GM19023 (cell line): ENCODE measurements at regions not wholly inside any gene's neighbourhood (a gene's known extent, or its start where the extent isn't known, plus 50 kb on each side); places are given as distances from the start of the nearest gene placed in this dataset.
"Not testable (repeated sequence)": the region's sequence is repeated elsewhere in the genome, so short reads cannot be mapped to it uniquely, and the experiment has no call there.

Source experiments
- ATAC-seq: cut with Tn5 transposase; IDR thresholded peaks from one replicate; pipeline ENCODE4 v1.9.1; 2021; ENCODE audit warnings: mild to moderate bottlenecking, moderate library complexity; ENCODE audit not compliant: unreplicated experiment

DNA sequence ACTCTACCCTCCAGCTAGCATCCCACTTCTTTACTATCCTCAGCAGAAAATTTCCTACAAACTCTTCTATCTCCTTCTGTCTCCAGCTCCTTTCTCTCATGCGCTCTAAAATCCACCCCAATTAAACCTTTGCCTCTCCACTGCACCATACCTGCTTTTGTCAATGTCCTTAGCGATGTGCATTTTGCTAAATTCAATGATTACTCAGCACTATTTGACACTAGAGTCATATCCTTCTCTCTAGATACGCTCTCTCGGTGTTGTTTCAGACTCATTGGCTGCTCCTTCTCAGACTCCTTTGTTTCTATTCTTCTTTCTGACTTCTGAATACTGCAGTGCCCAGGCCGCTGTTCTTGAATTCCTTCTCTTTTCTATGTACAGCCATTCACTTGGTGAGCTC is 144.2 kb downstream of the HLX start:
- no peak for ATAC-seq

DNA sequence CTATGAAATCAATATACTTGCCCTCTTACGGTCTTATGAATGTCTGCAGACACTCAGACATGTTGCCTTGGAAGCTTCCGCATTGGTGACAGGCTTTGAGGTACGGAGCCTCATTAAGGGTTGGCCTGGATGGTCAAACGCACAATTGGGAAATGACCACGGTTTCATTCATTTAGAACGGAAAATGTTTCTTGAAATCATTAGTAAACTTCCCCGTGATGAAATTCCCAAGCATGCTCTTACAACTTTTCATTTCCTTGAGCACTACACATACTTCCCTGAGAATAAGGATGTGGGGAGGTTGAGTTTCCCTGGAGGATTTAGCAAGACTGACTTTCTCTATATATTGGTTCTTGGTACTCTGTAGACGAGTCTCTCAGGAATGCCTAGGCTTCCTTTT is 146.3 kb downstream of the HLX start:
- no peak for ATAC-seq

- no peak for ATAC-seq
Observed at GRCh38 chr1:221025956-221026355, 146.7 kb downstream of the HLX start.

- no peak for ATAC-seq
Observed at GRCh38 chr1:221029981-221030649, 150.9 kb downstream of the HLX start.

DNA sequence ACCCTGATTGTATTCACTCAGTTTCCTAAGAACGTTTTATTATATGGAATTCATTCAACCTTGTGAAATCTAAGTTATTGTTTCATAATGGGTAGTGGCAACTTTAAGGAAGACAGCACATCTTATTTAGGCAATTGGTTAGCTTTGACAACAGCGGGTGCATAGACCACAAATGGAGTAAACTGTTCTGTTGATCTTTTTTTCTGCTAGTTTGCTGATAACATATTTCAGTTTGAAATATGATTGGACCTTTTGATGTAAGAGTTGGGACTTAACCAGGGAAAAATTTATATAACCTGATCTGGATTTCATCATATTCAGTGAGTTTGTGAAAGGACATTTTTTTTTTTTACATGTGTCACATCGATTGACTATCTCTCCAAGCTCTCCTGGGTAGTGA is 151.7 kb downstream of the HLX start:
- ATAC-seq: no peak

GRCh38 chr1:221031458-221032203 is 152.4 kb downstream of the HLX start:
- no peak for ATAC-seq

- ATAC-seq: no peak
Observed at GRCh38 chr1:221032204-221032585, 153.0 kb downstream of the HLX start.

DNA sequence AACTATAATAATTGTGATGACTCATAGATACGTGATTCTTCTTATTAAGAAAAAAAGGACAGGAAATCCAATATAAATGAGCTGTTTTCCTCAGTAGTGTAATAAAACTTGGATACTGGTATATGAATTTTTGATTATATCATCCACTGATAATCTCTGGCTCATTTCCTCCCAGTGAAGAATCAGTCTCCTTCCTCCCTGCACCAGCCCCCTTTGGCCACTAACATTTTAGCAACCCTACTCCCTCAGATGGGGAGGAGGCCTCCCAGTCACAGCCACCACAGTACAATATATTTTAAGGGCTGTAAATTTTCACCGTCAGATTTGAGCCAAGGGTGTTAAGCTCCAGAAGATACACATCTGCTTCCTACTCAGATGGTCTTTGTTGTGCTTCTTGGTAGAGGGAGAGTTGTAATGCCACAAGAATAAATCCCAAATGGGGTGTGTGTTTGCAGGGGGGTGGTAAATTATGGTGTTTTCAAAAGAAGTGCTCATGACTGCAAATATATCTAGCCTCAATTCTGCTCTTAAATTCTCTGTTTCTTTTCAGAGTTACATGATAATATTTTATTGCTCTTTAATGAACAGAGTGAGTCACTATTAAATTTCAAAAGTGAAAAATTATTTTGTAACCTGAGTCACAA is 153.5 kb downstream of the HLX start:
- no peak for ATAC-seq

DNA sequence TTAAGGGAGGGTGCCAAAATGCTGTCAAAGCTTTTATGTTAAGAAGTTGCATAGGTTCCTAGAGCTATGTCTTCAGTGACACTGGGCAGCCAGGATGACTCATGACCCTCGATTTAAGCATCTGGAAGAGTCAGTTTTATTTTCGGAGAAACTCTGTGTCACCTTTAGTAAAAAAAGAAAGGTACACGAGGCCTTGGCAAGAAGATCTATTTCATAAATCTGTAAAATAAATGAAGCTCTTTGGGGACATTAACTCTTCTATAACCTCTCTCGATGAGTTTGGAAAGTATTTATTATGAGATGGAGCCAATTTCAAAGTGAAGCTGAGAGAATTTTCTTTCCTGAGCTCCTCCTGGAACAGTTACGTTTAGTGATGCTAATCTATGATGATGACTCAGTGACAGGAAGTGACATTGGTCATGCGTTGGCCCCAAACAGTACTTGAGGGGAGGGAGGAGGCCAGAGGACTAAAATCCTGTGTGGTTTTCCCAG is 156.5 kb downstream of the HLX start:
- no peak for ATAC-seq

- ATAC-seq: no peak
Observed at GRCh38 chr1:221039616-221040015, 160.4 kb downstream of the HLX start.

- ATAC-seq: no peak
Observed at GRCh38 chr1:221040101-221040500, 160.9 kb downstream of the HLX start.

- ATAC-seq: no peak
Observed at GRCh38 chr1:221040691-221041285, 161.5 kb downstream of the HLX start.

- ATAC-seq: no peak
Observed at GRCh38 chr1:221044538-221044937, 165.3 kb downstream of the HLX start.

GRCh38 chr1:221045151-221045550 is 165.9 kb downstream of the HLX start:
- no peak for ATAC-seq

DNA sequence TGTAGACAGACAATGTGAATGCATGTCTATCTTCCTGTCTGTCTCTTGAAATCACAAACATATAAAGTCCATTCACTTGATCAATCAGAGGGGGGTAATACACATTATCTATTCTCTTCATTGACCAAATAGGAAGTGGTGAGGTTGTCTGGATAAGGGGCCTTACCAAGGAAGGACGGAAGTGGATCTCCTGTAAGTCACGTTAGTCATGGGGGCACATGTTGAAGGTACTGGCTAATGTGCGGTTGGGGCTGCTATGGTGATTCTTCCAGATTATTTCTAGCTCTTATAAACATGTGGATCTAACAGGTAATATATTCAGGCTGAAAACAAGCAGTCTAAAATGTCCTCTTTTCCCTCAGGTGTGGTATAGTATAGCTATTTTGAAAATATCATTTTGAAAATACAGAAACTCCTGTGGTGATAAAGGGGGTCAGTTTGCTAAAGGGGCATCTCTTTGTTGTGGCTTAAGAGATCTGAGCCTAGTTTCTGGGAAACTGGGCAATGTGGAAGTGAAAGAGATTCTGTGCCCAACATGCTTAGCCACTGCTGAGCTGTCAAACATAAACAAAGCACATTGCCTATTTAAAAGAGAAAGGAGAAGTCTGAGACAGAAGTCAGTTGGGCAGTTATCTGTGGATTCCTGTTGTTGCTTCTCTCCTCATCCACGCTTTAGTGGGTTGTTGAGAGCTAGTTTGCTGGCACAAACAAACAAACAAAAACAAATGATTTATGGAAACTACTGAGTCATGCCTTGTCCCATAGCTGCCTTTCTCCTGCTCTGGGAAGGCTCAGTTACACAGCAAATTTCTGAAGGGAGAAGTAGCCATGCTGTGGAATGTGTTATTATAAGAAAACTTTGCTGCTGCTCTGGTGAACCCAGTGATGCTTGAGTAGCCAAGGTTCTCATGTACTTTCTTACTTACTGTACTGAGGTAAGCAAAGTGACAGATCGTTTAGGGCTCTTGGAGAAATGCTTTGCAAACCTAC is 166.9 kb downstream of the HLX start:
- peak; percentile 89 for ATAC-seq

GRCh38 chr1:221051391-221051790 is 172.1 kb downstream of the HLX start:
- ATAC-seq: not testable (repeated sequence)

GRCh38 chr1:221053889-221054288 is 174.6 kb downstream of the HLX start:
- no peak for ATAC-seq

- ATAC-seq: no peak
Observed at GRCh38 chr1:221059506-221059905, 180.3 kb downstream of the HLX start.

DNA sequence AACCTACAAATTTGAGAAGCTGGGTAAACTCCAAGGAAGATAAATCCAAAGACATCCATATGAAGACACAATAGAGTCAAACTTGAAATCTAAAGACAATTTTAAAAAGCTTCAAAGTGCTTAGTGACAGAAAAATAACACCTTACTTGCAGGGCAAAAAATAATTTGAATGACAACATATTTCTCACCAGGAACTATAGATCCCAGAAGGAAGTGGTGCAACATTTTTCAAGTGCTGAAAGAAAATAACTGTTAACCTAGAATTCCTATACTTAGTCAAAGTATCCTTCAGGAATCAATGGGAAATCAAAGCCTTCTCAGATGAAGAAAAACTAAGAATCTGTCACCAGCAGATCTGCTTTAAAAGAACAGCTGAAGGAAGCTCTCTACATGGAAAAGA is 184.4 kb downstream of the HLX start:
- no peak for ATAC-seq

DNA sequence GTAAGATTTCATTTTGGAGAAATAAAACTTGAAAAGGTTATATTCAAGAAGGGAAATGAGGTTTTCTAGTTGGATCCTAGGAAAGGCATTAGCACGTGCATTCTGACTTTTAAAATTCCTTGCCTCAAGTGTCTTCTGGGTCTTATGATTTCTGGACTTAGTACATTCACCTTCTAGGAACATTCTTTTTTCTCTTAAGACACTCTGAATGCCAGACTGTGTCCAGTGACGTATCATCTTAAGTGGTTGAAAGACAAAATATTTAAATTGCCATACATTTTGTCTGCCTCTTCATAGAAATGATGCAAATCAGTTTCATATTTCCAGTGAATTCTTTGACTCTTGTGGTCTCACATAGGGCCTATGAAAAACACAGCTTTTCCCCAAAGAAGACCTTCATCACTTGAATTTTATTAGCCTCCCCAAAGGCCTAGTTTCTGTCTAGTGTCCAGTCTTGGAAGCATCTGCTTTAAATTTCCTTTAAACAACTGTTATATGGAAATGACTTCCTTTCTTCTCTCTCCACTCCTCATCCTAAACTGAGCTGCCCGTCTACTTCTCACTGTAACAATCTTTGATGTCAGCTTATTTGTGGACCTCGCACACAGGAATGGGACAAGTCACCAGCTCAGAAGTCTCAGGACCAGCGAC is 187.2 kb downstream of the HLX start:
- no peak for ATAC-seq
